Activated CD8-positive, alpha-beta memory T cell treated with anti-CD3 and anti-CD28 coated beads, Interleukin-2, amount 10 ng/mL, durations not matched to agents 7 days and 5 days (primary cell): ENCODE measurements at regions not wholly inside any gene's neighbourhood (a gene's known extent, or its start where the extent isn't known, plus 50 kb on each side); places are given as distances from the start of the nearest gene placed in this dataset.

Source experiments
- ATAC-seq: fragments of 150-1000 bp; cut with Tn5 transposase; one replicate; pipeline ENCODE4 v1.10.0; 2021; ENCODE audit warnings: moderate library complexity
- CTCF ChIA-PET: fragments of 350-600 bp; sonication (Branson Sonifier 250); formaldehyde crosslinking; loops from one replicate; lab custom pipeline; 2021; ENCODE audit warnings: antibody characterized with exemption; lab: Charles Lee
- DNase-seq: peaks from one replicate; pipeline ENCODE4 v3.0.0-alpha.2; 2020
- H3K27ac Mint-ChIP-seq: one replicate; pipeline ENCODE4 v1.8.0; 2021; ENCODE audit warnings: mild to moderate bottlenecking, mixed read lengths
- H3K27me3 Mint-ChIP-seq: one replicate; pipeline ENCODE4 v1.8.0; 2021; ENCODE audit warnings: mixed read lengths
- H3K36me3 Mint-ChIP-seq: one replicate; pipeline ENCODE4 v1.8.0; 2021; ENCODE audit warnings: mild to moderate bottlenecking, mixed read lengths
- H3K4me1 Mint-ChIP-seq: one replicate; pipeline ENCODE4 v1.8.0; 2021; ENCODE audit warnings: mixed read lengths
- H3K4me3 Mint-ChIP-seq: one replicate; pipeline ENCODE4 v1.8.0; 2021; ENCODE audit warnings: mild to moderate bottlenecking, moderate library complexity, mixed read lengths
- H3K9me3 Mint-ChIP-seq: one replicate; pipeline ENCODE4 v1.8.0; 2022; ENCODE audit warnings: low read depth, mixed read lengths

GRCh38 chr13:107912745-107913144 lies 302.6 kb downstream of the LIG4 start:
- Mint-ChIP-seq H3K27ac (no peak overlapping the region), H3K9me3 (peaks cover 5% of the 10 kb centered on the region), H3K4me3 (no peak overlapping the region), H3K27me3 (no peaks in the 10 kb centered on the region), H3K4me1 (no peaks in the 10 kb centered on the region), H3K36me3 (no peaks in the 10 kb centered on the region)
- CTCF ChIA-PET, result no interaction called here
- ATAC-seq (no peak), DNase-seq (no peak)

- CTCF ChIA-PET, result no interaction called here
- no peaks in the 10 kb centered on the region for H3K27me3 Mint-ChIP-seq
- no peak overlapping the region for H3K27ac Mint-ChIP-seq
These were observed 308.1 kb downstream of the LIG4 start for GRCh38 chr13:107907065-107907805.

DNA sequence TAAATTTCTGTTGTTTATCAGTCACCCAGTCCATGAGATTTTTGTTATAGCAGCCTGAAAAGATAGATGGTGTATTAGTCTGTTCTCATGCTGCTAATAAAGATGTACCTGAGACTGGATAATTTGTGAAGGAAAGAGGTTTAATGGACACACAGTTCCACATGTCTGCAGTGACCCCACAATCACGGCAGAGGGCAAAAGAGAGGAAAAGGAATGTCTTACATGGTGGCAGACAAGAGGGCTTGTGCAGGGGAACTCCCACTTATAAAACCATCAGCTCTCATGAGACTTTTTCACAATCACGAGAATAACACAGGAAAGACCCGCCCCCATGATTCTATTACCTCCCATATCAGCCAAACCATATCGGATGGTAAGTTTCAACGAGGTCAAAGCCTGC lies 309.2 kb downstream of the LIG4 start:
- CTCF ChIA-PET, result no interaction called here
- H3K27me3 Mint-ChIP-seq, result no peaks in the 10 kb centered on the region
- H3K9me3 Mint-ChIP-seq, result peaks cover 5% of the 10 kb centered on the region
- H3K36me3 Mint-ChIP-seq, result no peaks in the 10 kb centered on the region
- H3K4me1 Mint-ChIP-seq, result no peaks in the 10 kb centered on the region
- DNase-seq (no peak), ATAC-seq (no peak)
- no peak overlapping the region for H3K4me3 Mint-ChIP-seq
- no peak overlapping the region for H3K27ac Mint-ChIP-seq

More at GRCh38 chr13:107907065-107907805, 308.1 kb downstream of the LIG4 start:
- H3K4me1 Mint-ChIP-seq, result no peaks in the 10 kb centered on the region
- no peaks in the 10 kb centered on the region for H3K36me3 Mint-ChIP-seq
- no peak for ATAC-seq
- DNase-seq, result no peak
- H3K9me3 Mint-ChIP-seq, result peaks cover 6% of the 10 kb centered on the region
- H3K4me3 Mint-ChIP-seq, result no peak overlapping the region

- no peak overlapping the region for H3K4me3 Mint-ChIP-seq
- no peaks in the 10 kb centered on the region for H3K4me1 Mint-ChIP-seq
- no peaks in the 10 kb centered on the region for H3K36me3 Mint-ChIP-seq
- no peak overlapping the region for H3K27ac Mint-ChIP-seq
- peaks cover 5% of the 10 kb centered on the region for H3K9me3 Mint-ChIP-seq
- no peaks in the 10 kb centered on the region for H3K27me3 Mint-ChIP-seq
- ATAC-seq, result no peak
- no peak for DNase-seq
- CTCF ChIA-PET, result no interaction called here
These were observed 313.3 kb downstream of the LIG4 start for GRCh38 chr13:107901996-107902562.

DNA sequence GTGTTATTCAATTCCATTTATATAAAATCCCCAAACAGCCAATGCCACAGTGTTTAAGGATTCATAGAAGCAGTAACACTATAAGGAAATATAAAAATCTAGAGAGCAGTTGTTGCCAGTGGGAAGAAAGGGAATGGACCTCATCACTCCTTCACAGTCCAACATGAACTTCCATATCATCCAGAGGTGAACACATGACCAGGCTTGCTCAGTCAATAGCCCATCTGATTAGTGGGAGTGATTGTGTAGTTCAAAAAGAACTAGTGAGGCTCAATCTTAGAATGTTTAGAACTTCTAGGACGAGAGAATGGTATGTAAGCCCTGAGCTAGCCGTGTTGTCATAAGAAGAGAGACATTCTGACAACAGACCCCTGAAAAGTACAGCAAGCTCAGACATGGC lies 314.1 kb downstream of the LIG4 start:
- no peak overlapping the region for H3K4me3 Mint-ChIP-seq
- no peaks in the 10 kb centered on the region for H3K4me1 Mint-ChIP-seq
- H3K9me3 Mint-ChIP-seq, result peaks cover 5% of the 10 kb centered on the region
- no peaks in the 10 kb centered on the region for H3K27me3 Mint-ChIP-seq
- ATAC-seq (no peak), DNase-seq (no peak)
- no peak overlapping the region for H3K27ac Mint-ChIP-seq
- H3K36me3 Mint-ChIP-seq, result no peaks in the 10 kb centered on the region
- CTCF ChIA-PET, result no interaction called here

- no peaks in the 10 kb centered on the region for H3K4me1 Mint-ChIP-seq
These were observed 314.6 kb downstream of the LIG4 start for GRCh38 chr13:107900775-107901174.

DNA sequence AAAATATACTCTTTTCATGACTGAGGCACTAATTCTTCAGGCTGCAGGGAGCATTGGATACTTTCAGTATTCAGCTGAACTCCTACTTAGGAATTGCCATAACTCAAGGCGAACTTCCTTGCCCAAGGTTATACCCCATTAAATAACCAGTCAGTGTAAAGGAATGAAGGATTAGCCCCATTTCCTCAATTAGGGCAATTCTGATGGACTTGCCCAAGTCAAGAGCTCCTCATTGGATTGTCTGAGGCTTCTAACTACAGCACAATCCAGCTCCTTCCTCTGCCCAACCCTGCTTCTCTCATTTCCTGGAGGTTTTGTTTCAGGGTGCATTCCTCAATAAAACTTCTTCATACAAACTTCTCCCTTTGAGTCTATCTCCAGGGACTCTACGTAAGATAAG lies 329.2 kb downstream of the LIG4 start:
- no peaks in the 10 kb centered on the region for H3K27me3 Mint-ChIP-seq
- no peak for ATAC-seq
- CTCF ChIA-PET, result no interaction called here
- no peak overlapping the region for H3K27ac Mint-ChIP-seq
- H3K4me1 Mint-ChIP-seq, result no peaks in the 10 kb centered on the region
- no peaks in the 10 kb centered on the region for H3K36me3 Mint-ChIP-seq
- no peak for DNase-seq
- H3K9me3 Mint-ChIP-seq, result peaks cover 7% of the 10 kb centered on the region
- no peak overlapping the region for H3K4me3 Mint-ChIP-seq

More at GRCh38 chr13:107900775-107901174, 314.6 kb downstream of the LIG4 start:
- no peaks in the 10 kb centered on the region for H3K36me3 Mint-ChIP-seq
- no peak overlapping the region for H3K4me3 Mint-ChIP-seq
- H3K27me3 Mint-ChIP-seq, result no peaks in the 10 kb centered on the region
- ATAC-seq, result no peak
- CTCF ChIA-PET, result no interaction called here
- H3K9me3 Mint-ChIP-seq, result peaks cover 5% of the 10 kb centered on the region
- DNase-seq, result no peak
- H3K27ac Mint-ChIP-seq, result no peak overlapping the region

DNA sequence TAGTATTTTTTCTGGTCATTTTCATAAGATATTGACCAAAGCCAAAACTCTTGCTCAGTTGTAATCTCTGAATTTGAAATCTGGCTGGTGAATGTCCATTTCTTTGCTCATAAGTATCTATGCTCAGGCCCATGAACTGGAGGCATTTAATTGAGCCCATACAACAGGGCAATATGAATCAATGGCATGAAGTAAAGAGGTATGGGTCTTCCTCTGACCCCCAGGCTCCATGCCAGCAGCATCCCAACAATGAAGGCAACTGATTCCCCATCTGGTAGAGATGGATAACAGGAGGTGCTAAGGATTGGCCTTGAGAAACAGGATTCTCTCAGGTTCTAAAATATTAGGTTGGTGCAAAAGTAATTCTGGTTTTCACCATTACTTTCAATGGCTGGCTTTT lies 330.8 kb downstream of the LIG4 start:
- H3K27me3 Mint-ChIP-seq, result no peaks in the 10 kb centered on the region
- no peak overlapping the region for H3K27ac Mint-ChIP-seq
- H3K9me3 Mint-ChIP-seq, result peaks cover 7% of the 10 kb centered on the region
- no peaks in the 10 kb centered on the region for H3K4me1 Mint-ChIP-seq
- no peak overlapping the region for H3K4me3 Mint-ChIP-seq
- CTCF ChIA-PET, result no interaction called here
- DNase-seq, result no peak
- no peaks in the 10 kb centered on the region for H3K36me3 Mint-ChIP-seq
- no peak for ATAC-seq

GRCh38 chr13:107883561-107884175 lies 331.7 kb downstream of the LIG4 start:
- no peak for DNase-seq
- Mint-ChIP-seq H3K4me3 (no peak overlapping the region), H3K36me3 (no peaks in the 10 kb centered on the region), H3K4me1 (no peaks in the 10 kb centered on the region), H3K27me3 (no peaks in the 10 kb centered on the region), H3K9me3 (peaks cover 7% of the 10 kb centered on the region), H3K27ac (no peak overlapping the region)
- ATAC-seq, result no peak
- CTCF ChIA-PET, result no interaction called here

- Mint-ChIP-seq H3K27ac (no peak overlapping the region), H3K4me1 (no peaks in the 10 kb centered on the region), H3K4me3 (no peak overlapping the region), H3K36me3 (no peaks in the 10 kb centered on the region), H3K27me3 (no peaks in the 10 kb centered on the region), H3K9me3 (peaks cover 7% of the 10 kb centered on the region)
- ATAC-seq (no peak), DNase-seq (no peak)
- CTCF ChIA-PET, result interaction anchor here (0.7 kb wide), 1 partner anchor 72 kb away, joined by 3 read pairs; no protein-coding TSS in a partner anchor
These were observed 332.4 kb downstream of the LIG4 start for GRCh38 chr13:107882708-107883560.

DNA sequence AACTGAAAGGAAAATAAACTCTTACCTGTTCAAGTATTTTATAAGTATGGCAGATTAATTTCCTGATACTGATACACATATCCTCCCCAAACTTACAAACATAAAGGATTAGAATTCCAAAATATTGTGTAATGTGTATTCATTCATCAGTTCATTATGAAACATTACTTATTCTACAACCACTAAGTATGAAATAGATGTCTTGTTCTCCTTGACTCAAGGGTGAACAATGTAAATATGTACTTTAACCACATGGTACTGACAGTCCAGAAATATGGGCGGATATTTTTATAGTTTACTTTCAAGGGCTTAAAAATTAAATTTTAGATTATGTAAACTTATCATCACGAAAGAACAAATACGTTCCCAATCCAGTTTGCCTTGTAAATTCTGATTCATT lies 334.0 kb downstream of the LIG4 start:
- Mint-ChIP-seq H3K4me1 (no peaks in the 10 kb centered on the region), H3K9me3 (peaks cover 2% of the 10 kb centered on the region), H3K4me3 (no peak overlapping the region), H3K27ac (no peak overlapping the region), H3K36me3 (no peaks in the 10 kb centered on the region), H3K27me3 (no peaks in the 10 kb centered on the region)
- DNase-seq (no peak), ATAC-seq (no peak)
- CTCF ChIA-PET, result no interaction called here

GRCh38 chr13:107874456-107874855 lies 340.9 kb downstream of the LIG4 start:
- Mint-ChIP-seq H3K36me3 (no peaks in the 10 kb centered on the region), H3K4me1 (no peaks in the 10 kb centered on the region), H3K4me3 (no peak overlapping the region), H3K27me3 (peaks cover 6% of the 10 kb centered on the region), H3K9me3 (peaks cover 3% of the 10 kb centered on the region), H3K27ac (no peak overlapping the region)
- DNase-seq (no peak), ATAC-seq (no peak)
- CTCF ChIA-PET, result no interaction called here

DNA sequence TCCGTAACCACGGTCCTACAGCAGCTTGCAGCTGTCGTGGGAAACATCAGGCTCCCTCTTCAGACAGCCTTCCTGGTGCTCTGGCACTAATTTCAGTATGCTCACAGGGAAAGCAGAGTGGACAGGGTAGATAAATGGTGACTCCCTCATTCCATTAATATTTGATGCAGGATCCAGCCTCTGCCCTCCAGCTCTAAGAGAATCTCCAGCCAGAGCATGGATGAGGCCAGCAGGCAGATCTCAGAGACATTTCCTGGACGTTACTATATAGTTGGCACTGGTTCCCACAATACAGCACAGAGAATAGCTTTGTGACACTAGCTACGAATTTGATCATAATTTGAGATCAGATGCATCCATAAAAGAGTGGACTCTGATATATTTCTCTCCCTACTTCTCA lies 341.4 kb downstream of the LIG4 start:
- peaks cover 8% of the 10 kb centered on the region for H3K27me3 Mint-ChIP-seq
- H3K27ac Mint-ChIP-seq, result no peak overlapping the region
- H3K9me3 Mint-ChIP-seq, result peaks cover 3% of the 10 kb centered on the region
- CTCF ChIA-PET, result no interaction called here
- H3K4me1 Mint-ChIP-seq, result no peaks in the 10 kb centered on the region
- ATAC-seq, result no peak
- no peak for DNase-seq
- H3K4me3 Mint-ChIP-seq, result no peak overlapping the region
- H3K36me3 Mint-ChIP-seq, result no peaks in the 10 kb centered on the region
